ENCODE measurements at regions not wholly inside any gene's neighbourhood (a gene's known extent, or its start where the extent isn't known, plus 50 kb on each side); places are given as distances from the start of the nearest gene placed in this dataset.

- Mint-ChIP-seq H3K27ac (no peak overlapping the region), H3K36me3 (ENCODE audit: low read depth) (no peaks in the 10 kb centered on the region), H3K27me3 (no peaks in the 10 kb centered on the region), H3K4me1 (no peaks in the 10 kb centered on the region), H3K4me3 (no peak overlapping the region), H3K9me3 (no peaks in the 10 kb centered on the region)
- POLR2A ChIA-PET, result no interaction called here
- CTCF ChIA-PET, result no interaction called here
- no peak for DNase-seq
Measured at GRCh38 chr9:107983181-107983603, 493.6 kb upstream of the KLF4 start.

GRCh38 chr9:107982745-107983144, 493.2 kb upstream of the KLF4 start:
- no peaks in the 10 kb centered on the region for H3K27me3 Mint-ChIP-seq
- no peak for DNase-seq
- H3K27ac Mint-ChIP-seq, result no peak overlapping the region
- CTCF ChIA-PET, result no interaction called here
- no peak overlapping the region for H3K4me3 Mint-ChIP-seq
- POLR2A ChIA-PET, result no interaction called here
- H3K9me3 Mint-ChIP-seq, result no peaks in the 10 kb centered on the region
- no peaks in the 10 kb centered on the region for H3K36me3 Mint-ChIP-seq (ENCODE audit: low read depth)
- no peaks in the 10 kb centered on the region for H3K4me1 Mint-ChIP-seq

GRCh38 chr9:107982001-107982400, 492.4 kb upstream of the KLF4 start:
- CTCF ChIA-PET, result no interaction called here
- H3K27ac Mint-ChIP-seq, result no peak overlapping the region
- no peaks in the 10 kb centered on the region for H3K27me3 Mint-ChIP-seq
- POLR2A ChIA-PET, result no interaction called here
- no peak for DNase-seq
- H3K4me3 Mint-ChIP-seq, result no peak overlapping the region
- H3K9me3 Mint-ChIP-seq, result no peaks in the 10 kb centered on the region
- H3K4me1 Mint-ChIP-seq, result no peaks in the 10 kb centered on the region
- H3K36me3 Mint-ChIP-seq (ENCODE audit: low read depth), result no peaks in the 10 kb centered on the region

- ChIA-PET CTCF (no interaction called here), POLR2A (no interaction called here)
- Mint-ChIP-seq H3K4me3 (no peak overlapping the region), H3K4me1 (no peaks in the 10 kb centered on the region), H3K27ac (no peak overlapping the region), H3K36me3 (ENCODE audit: low read depth) (no peaks in the 10 kb centered on the region), H3K9me3 (peaks cover 3% of the 10 kb centered on the region), H3K27me3 (no peaks in the 10 kb centered on the region)
- DNase-seq, result no peak
Measured at GRCh38 chr9:107980984-107981383, 491.4 kb upstream of the KLF4 start.

- H3K9me3 Mint-ChIP-seq, result peaks cover 3% of the 10 kb centered on the region
- no peaks in the 10 kb centered on the region for H3K4me1 Mint-ChIP-seq
- CTCF ChIA-PET, result no interaction called here
- no peak for DNase-seq
- no peaks in the 10 kb centered on the region for H3K27me3 Mint-ChIP-seq
- H3K27ac Mint-ChIP-seq, result no peak overlapping the region
- H3K4me3 Mint-ChIP-seq, result no peak overlapping the region
- POLR2A ChIA-PET, result no interaction called here
- no peaks in the 10 kb centered on the region for H3K36me3 Mint-ChIP-seq (ENCODE audit: low read depth)
Measured at GRCh38 chr9:107976767-107977166, 487.2 kb upstream of the KLF4 start.

GRCh38 chr9:107975426-107976010, 485.9 kb upstream of the KLF4 start:
- H3K9me3 Mint-ChIP-seq, result peaks cover 3% of the 10 kb centered on the region
- H3K27me3 Mint-ChIP-seq, result no peaks in the 10 kb centered on the region
- POLR2A ChIA-PET, result no interaction called here
- H3K27ac Mint-ChIP-seq, result no peak overlapping the region
- H3K4me1 Mint-ChIP-seq, result no peaks in the 10 kb centered on the region
- H3K36me3 Mint-ChIP-seq (ENCODE audit: low read depth), result no peaks in the 10 kb centered on the region
- no peak overlapping the region for H3K4me3 Mint-ChIP-seq
- CTCF ChIA-PET, result no interaction called here
- no peak for DNase-seq

- H3K27ac Mint-ChIP-seq, result no peak overlapping the region
Measured at GRCh38 chr9:107973451-107973850, 483.9 kb upstream of the KLF4 start.

GRCh38 chr9:107972346-107972745, 482.8 kb upstream of the KLF4 start:
- Mint-ChIP-seq H3K27me3 (no peaks in the 10 kb centered on the region), H3K4me3 (no peak overlapping the region), H3K4me1 (no peaks in the 10 kb centered on the region), H3K9me3 (peaks cover 6% of the 10 kb centered on the region), H3K36me3 (ENCODE audit: low read depth) (no peaks in the 10 kb centered on the region), H3K27ac (no peak overlapping the region)
- CTCF ChIA-PET, result no interaction called here
- POLR2A ChIA-PET, result no interaction called here
- no peak for DNase-seq

More at GRCh38 chr9:107973451-107973850, 483.9 kb upstream of the KLF4 start:
- ChIA-PET POLR2A (no interaction called here), CTCF (no interaction called here)
- DNase-seq, result no peak
- Mint-ChIP-seq H3K4me3 (no peak overlapping the region), H3K36me3 (ENCODE audit: low read depth) (no peaks in the 10 kb centered on the region), H3K9me3 (peaks cover 6% of the 10 kb centered on the region), H3K27me3 (no peaks in the 10 kb centered on the region), H3K4me1 (no peaks in the 10 kb centered on the region)

GRCh38 chr9:107971241-107971640, 481.7 kb upstream of the KLF4 start:
- no peak for DNase-seq
- H3K4me3 Mint-ChIP-seq, result no peak overlapping the region
- ChIA-PET POLR2A (no interaction called here), CTCF (no interaction called here)
- no peak overlapping the region for H3K27ac Mint-ChIP-seq
- no peaks in the 10 kb centered on the region for H3K27me3 Mint-ChIP-seq
- H3K9me3 Mint-ChIP-seq, result peaks cover 5% of the 10 kb centered on the region
- no peaks in the 10 kb centered on the region for H3K36me3 Mint-ChIP-seq (ENCODE audit: low read depth)
- no peaks in the 10 kb centered on the region for H3K4me1 Mint-ChIP-seq

- no peaks in the 10 kb centered on the region for H3K36me3 Mint-ChIP-seq (ENCODE audit: low read depth)
- ChIA-PET CTCF (no interaction called here), POLR2A (no interaction called here)
Measured at GRCh38 chr9:107970726-107971125, 481.2 kb upstream of the KLF4 start.

GRCh38 chr9:107969727-107970126, 480.2 kb upstream of the KLF4 start:
- peaks cover 4% of the 10 kb centered on the region for H3K9me3 Mint-ChIP-seq
- CTCF ChIA-PET, result no interaction called here

More at GRCh38 chr9:107970726-107971125, 481.2 kb upstream of the KLF4 start:
- DNase-seq, result no peak
- H3K4me1 Mint-ChIP-seq, result no peaks in the 10 kb centered on the region
- no peak overlapping the region for H3K4me3 Mint-ChIP-seq
- H3K9me3 Mint-ChIP-seq, result peaks cover 4% of the 10 kb centered on the region
- no peak overlapping the region for H3K27ac Mint-ChIP-seq
- H3K27me3 Mint-ChIP-seq, result no peaks in the 10 kb centered on the region

GRCh38 chr9:107969141-107969540, 479.6 kb upstream of the KLF4 start:
- Mint-ChIP-seq H3K4me3 (no peak overlapping the region), H3K4me1 (no peaks in the 10 kb centered on the region), H3K27ac (no peak overlapping the region), H3K9me3 (peaks cover 4% of the 10 kb centered on the region), H3K36me3 (ENCODE audit: low read depth) (no peaks in the 10 kb centered on the region), H3K27me3 (no peaks in the 10 kb centered on the region)
- ChIA-PET CTCF (no interaction called here), POLR2A (no interaction called here)
- DNase-seq, result no peak

More at GRCh38 chr9:107969727-107970126, 480.2 kb upstream of the KLF4 start:
- no peak for DNase-seq
- Mint-ChIP-seq H3K27ac (no peak overlapping the region), H3K36me3 (ENCODE audit: low read depth) (no peaks in the 10 kb centered on the region), H3K27me3 (no peaks in the 10 kb centered on the region), H3K4me3 (no peak overlapping the region), H3K4me1 (no peaks in the 10 kb centered on the region)
- POLR2A ChIA-PET, result no interaction called here

- Mint-ChIP-seq H3K27me3 (no peaks in the 10 kb centered on the region), H3K9me3 (peaks cover 2% of the 10 kb centered on the region), H3K4me3 (no peak overlapping the region), H3K4me1 (no peaks in the 10 kb centered on the region), H3K27ac (no peak overlapping the region), H3K36me3 (ENCODE audit: low read depth) (no peaks in the 10 kb centered on the region)
- DNase-seq, result no peak
- POLR2A ChIA-PET, result no interaction called here
- CTCF ChIA-PET, result no interaction called here
Measured at GRCh38 chr9:107963246-107963645, 473.7 kb upstream of the KLF4 start.

- ChIA-PET POLR2A (no interaction called here), CTCF (no interaction called here)
- no peaks in the 10 kb centered on the region for H3K36me3 Mint-ChIP-seq (ENCODE audit: low read depth)
- H3K4me3 Mint-ChIP-seq, result no peak overlapping the region
- no peak overlapping the region for H3K27ac Mint-ChIP-seq
- no peaks in the 10 kb centered on the region for H3K27me3 Mint-ChIP-seq
- peaks cover 2% of the 10 kb centered on the region for H3K9me3 Mint-ChIP-seq
- DNase-seq, result no peak
- H3K4me1 Mint-ChIP-seq, result no peaks in the 10 kb centered on the region
Measured at GRCh38 chr9:107960916-107961315, 471.3 kb upstream of the KLF4 start.

GRCh38 chr9:107954312-107954711, 464.7 kb upstream of the KLF4 start:
- POLR2A ChIA-PET, result no interaction called here
- H3K27ac Mint-ChIP-seq, result no peak overlapping the region
- H3K9me3 Mint-ChIP-seq, result peaks cover 2% of the 10 kb centered on the region
- no peaks in the 10 kb centered on the region for H3K4me1 Mint-ChIP-seq
- no peaks in the 10 kb centered on the region for H3K36me3 Mint-ChIP-seq (ENCODE audit: low read depth)
- DNase-seq, result no peak
- no peaks in the 10 kb centered on the region for H3K27me3 Mint-ChIP-seq
- H3K4me3 Mint-ChIP-seq, result no peak overlapping the region
- CTCF ChIA-PET, result no interaction called here
